CD8-positive, alpha-beta memory T cell (primary cell): ENCODE measurements at regions not wholly inside any gene's neighbourhood (a gene's known extent, or its start where the extent isn't known, plus 50 kb on each side); places are given as distances from the start of the nearest gene placed in this dataset.

Source experiments
- CTCF ChIA-PET: fragments of 350-600 bp; sonication (Branson Sonifier 250); formaldehyde crosslinking; loops from one replicate; lab custom pipeline; 2021; ENCODE audit warnings: antibody characterized with exemption; lab: Charles Lee
- POLR2A ChIA-PET: fragments of 350-600 bp; sonication (Branson Sonifier 250); formaldehyde crosslinking; loops from one replicate; lab custom pipeline; 2021; ENCODE audit warnings: antibody characterized with exemption; lab: Charles Lee
- DNase-seq, 5 donors: peaks; one replicate each; pipeline versions ENCODE4 v3.0.0 to v3.0.0-alpha.2; 2020 to 2022; ENCODE audit warnings: mixed read lengths in 1 of 5
- H3K27ac ChIP-seq: one replicate; pipeline ENCODE4 v1.7.0; 2013; ENCODE audit warnings: low read depth, mild to moderate bottlenecking, low read length, moderate library complexity
- H3K27me3 ChIP-seq: 2 replicates; pipeline ENCODE4 v1.7.0; 2013; ENCODE audit warnings: low read length, mild to moderate bottlenecking; ENCODE audit not compliant: insufficient read depth, poor library complexity, severe bottlenecking
- H3K36me3 ChIP-seq: 2 replicates; pipeline ENCODE4 v1.7.0; 2013; ENCODE audit warnings: mild to moderate bottlenecking, low read length, moderate library complexity; ENCODE audit not compliant: insufficient read depth
- H3K4me1 ChIP-seq: 2 replicates; pipeline ENCODE4 v1.7.0; 2013; ENCODE audit warnings: mild to moderate bottlenecking, low read length, moderate library complexity; ENCODE audit not compliant: insufficient read depth
- H3K4me3 ChIP-seq: 2 replicates; pipeline ENCODE4 v1.7.0; 2013; ENCODE audit warnings: mild to moderate bottlenecking, low read length
- H3K9me3 ChIP-seq: 2 replicates; pipeline ENCODE4 v1.7.0; 2013; ENCODE audit warnings: mild to moderate bottlenecking, low read length
- H3K27ac Mint-ChIP-seq, 8 donors: one replicate each; pipeline ENCODE4 v1.8.0; 2020 to 2021; ENCODE audit warnings: mixed read lengths in 8 of 8, mild to moderate bottlenecking in 6 of 8, inconsistent platforms in 3 of 8, moderate library complexity in 3 of 8
- H3K27me3 Mint-ChIP-seq, 2 donors: one replicate each; pipeline ENCODE4 v1.8.0; 2020 to 2021; ENCODE audit warnings: mixed read lengths in 2 of 2, mild to moderate bottlenecking in 1 of 2, moderate library complexity in 1 of 2
- H3K36me3 Mint-ChIP-seq, 3 donors: one replicate each; pipeline ENCODE4 v1.8.0; 2020 to 2021; ENCODE audit warnings: mixed read lengths in 3 of 3, inconsistent platforms in 1 of 3, mild to moderate bottlenecking in 1 of 3
- H3K4me1 Mint-ChIP-seq, 3 donors: one replicate each; pipeline ENCODE4 v1.8.0; 2020 to 2021; ENCODE audit warnings: mixed read lengths in 3 of 3, inconsistent platforms in 1 of 3, mild to moderate bottlenecking in 1 of 3
- H3K4me3 Mint-ChIP-seq, 7 donors: one replicate each; pipeline ENCODE4 v1.8.0; 2020 to 2021; ENCODE audit warnings: mixed read lengths in 7 of 7, mild to moderate bottlenecking in 6 of 7, moderate library complexity in 4 of 7, inconsistent platforms in 2 of 7
- H3K9me3 Mint-ChIP-seq, 5 donors: one replicate each; pipeline ENCODE4 v1.8.0; 2020 to 2022; ENCODE audit warnings: mixed read lengths in 5 of 5, mild to moderate bottlenecking in 3 of 5, moderate library complexity in 2 of 5, inconsistent platforms in 1 of 5

DNA sequence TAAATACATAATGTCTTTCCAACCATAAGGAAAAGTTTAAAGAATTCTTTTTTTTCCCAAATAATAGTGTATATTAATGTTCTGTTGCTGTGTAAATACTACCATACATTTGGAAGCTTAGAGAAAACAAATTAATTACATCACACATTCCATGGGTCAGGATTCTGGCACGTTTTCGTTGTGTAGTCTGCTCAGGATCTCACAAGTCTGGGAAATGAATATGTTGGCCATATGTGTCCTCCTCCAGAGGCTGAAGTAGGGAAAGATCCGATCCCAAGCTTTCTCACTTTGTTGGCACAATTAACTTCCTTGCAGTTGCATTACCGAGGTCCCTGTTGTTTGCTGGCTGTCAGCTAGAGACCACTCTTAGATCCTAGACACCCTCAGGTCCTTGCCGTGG is 83.9 kb downstream of the RPRM start:
- ChIA-PET CTCF (no interaction called here), POLR2A (no interaction called here)
- Mint-ChIP-seq H3K4me3 (no peak overlapping the region), H3K27ac (no peak overlapping the region), H3K9me3 (peaks cover 0 to 15% (median 9%) of the 10 kb centered on the region in 5 donors), H3K27me3 (no peaks in the 10 kb centered on the region), H3K36me3 (no peaks in the 10 kb centered on the region), H3K4me1 (no peaks in the 10 kb centered on the region)
- H3K9me3 ChIP-seq: no peaks in the 10 kb centered on the region
- H3K27ac ChIP-seq: no peak overlapping the region
- DNase-seq: no peak
- H3K4me1 ChIP-seq: no peaks in the 10 kb centered on the region
- no peaks in the 10 kb centered on the region for H3K36me3 ChIP-seq
- H3K27me3 ChIP-seq: no peaks in the 10 kb centered on the region
- H3K4me3 ChIP-seq: no peak overlapping the region

DNA sequence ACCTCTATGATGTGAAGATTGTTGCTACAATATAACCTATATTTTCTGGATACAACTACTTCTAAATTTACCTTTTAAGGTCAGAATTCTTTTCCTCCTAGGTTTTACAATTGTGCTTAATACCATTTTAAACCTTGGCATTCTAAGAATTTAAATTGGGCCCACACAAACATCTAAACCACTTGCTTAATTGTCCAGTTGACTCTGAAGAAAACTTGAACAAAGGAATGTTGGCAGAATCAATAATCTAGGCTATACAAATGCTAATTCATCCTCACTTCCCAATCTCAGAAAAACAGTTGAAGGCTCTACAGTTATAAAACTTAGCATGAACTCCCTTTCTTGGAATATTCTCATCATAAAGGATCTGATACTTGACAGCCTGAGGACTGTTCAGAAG is 84.3 kb downstream of the RPRM start:
- Histone ChIP-seq H3K9me3 (no peaks in the 10 kb centered on the region), H3K36me3 (no peaks in the 10 kb centered on the region), H3K27me3 (no peaks in the 10 kb centered on the region), H3K27ac (no peak overlapping the region), H3K4me3 (no peak overlapping the region), H3K4me1 (no peaks in the 10 kb centered on the region)
- no peak for DNase-seq
- no peaks in the 10 kb centered on the region for H3K36me3 Mint-ChIP-seq
- H3K27ac Mint-ChIP-seq: no peak overlapping the region
- H3K4me1 Mint-ChIP-seq: no peaks in the 10 kb centered on the region
- no peak overlapping the region for H3K4me3 Mint-ChIP-seq
- H3K9me3 Mint-ChIP-seq: peaks cover 0 to 16% (median 9%) of the 10 kb centered on the region in 5 donors
- ChIA-PET CTCF (no interaction called here), POLR2A (no interaction called here)
- no peaks in the 10 kb centered on the region for H3K27me3 Mint-ChIP-seq

- Mint-ChIP-seq H3K27me3 (peaks cover 0 to 1% of the 10 kb centered on the region in 2 donors), H3K36me3 (no peaks in the 10 kb centered on the region), H3K4me1 (no peaks in the 10 kb centered on the region), H3K4me3 (no peak overlapping the region), H3K9me3 (peaks cover 0 to 16% (median 7%) of the 10 kb centered on the region in 5 donors), H3K27ac (no peak overlapping the region)
- no peaks in the 10 kb centered on the region for H3K4me1 ChIP-seq
- no peaks in the 10 kb centered on the region for H3K36me3 ChIP-seq
- H3K4me3 ChIP-seq: no peak overlapping the region
- ChIA-PET CTCF (no interaction called here), POLR2A (no interaction called here)
- no peaks in the 10 kb centered on the region for H3K27me3 ChIP-seq
- no peak for DNase-seq
- H3K27ac ChIP-seq: no peak overlapping the region
- no peaks in the 10 kb centered on the region for H3K9me3 ChIP-seq
Measured at GRCh38 chr2:153393518-153393917, 85.0 kb downstream of the RPRM start.

DNA sequence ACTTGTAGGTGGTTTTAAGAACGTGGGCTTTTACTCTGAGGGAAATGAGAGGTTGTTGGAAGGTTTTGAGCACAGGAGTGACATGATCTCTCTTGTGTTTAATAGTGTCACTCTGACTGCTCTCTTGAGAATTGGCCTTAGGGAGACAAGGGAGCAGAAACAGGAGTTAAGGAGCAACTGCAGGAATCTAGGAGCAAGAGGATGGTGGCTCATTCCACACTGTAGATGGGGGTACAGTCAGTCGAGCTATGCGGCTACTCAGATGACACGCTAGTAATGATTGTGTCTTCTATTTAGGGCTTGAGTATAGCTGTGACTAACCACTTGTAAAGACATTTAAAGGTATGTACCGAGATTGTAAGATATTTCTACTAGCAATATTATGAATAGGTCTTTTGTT is 87.4 kb downstream of the RPRM start:
- ChIA-PET CTCF (no interaction called here), POLR2A (no interaction called here)
- no peaks in the 10 kb centered on the region for H3K4me1 ChIP-seq
- Mint-ChIP-seq H3K36me3 (no peaks in the 10 kb centered on the region), H3K4me1 (no peaks in the 10 kb centered on the region), H3K4me3 (no peak overlapping the region), H3K9me3 (peaks cover 0 to 11% (median 4%) of the 10 kb centered on the region in 5 donors), H3K27me3 (peaks cover 0 to 1% of the 10 kb centered on the region in 2 donors), H3K27ac (no peak overlapping the region)
- H3K27me3 ChIP-seq: no peaks in the 10 kb centered on the region
- H3K4me3 ChIP-seq: no peak overlapping the region
- DNase-seq: no peak
- H3K36me3 ChIP-seq: no peaks in the 10 kb centered on the region
- H3K27ac ChIP-seq: no peak overlapping the region
- H3K9me3 ChIP-seq: no peaks in the 10 kb centered on the region

DNA sequence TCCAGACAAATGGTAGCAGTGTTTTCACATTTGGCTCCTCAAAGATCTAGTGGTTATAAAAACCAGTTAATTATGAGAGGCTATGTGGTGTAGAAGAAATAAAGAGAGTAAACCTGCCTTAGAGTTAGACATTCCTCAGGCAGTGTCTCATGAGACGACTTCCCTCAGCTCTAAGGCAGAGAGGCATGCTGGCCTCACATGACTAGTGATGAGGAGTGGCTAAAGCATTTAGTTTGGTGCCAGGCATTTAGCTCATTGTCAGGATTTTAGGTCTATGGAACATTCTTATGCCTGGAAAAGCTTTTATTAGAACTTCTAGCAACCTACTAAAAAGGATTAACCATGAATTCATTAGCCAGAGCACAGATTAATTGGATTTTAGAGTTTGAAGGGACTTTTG is 90.3 kb downstream of the RPRM start:
- H3K27me3 Mint-ChIP-seq: peaks cover 1 to 3% of the 10 kb centered on the region in 2 donors
- Histone ChIP-seq H3K27ac (no peak overlapping the region), H3K9me3 (no peaks in the 10 kb centered on the region), H3K4me1 (no peaks in the 10 kb centered on the region), H3K27me3 (no peaks in the 10 kb centered on the region), H3K4me3 (no peak overlapping the region), H3K36me3 (no peaks in the 10 kb centered on the region)
- ChIA-PET POLR2A (no interaction called here), CTCF (no interaction called here)
- peaks cover 0 to 15% (median 5%) of the 10 kb centered on the region in 5 donors for H3K9me3 Mint-ChIP-seq
- H3K4me3 Mint-ChIP-seq: no peak overlapping the region
- H3K4me1 Mint-ChIP-seq: no peaks in the 10 kb centered on the region
- H3K36me3 Mint-ChIP-seq: no peaks in the 10 kb centered on the region
- no peak for DNase-seq
- no peak overlapping the region for H3K27ac Mint-ChIP-seq

- Mint-ChIP-seq H3K4me3 (no peak overlapping the region), H3K36me3 (no peaks in the 10 kb centered on the region)
Measured at GRCh38 chr2:153387203-153387602, 91.4 kb downstream of the RPRM start.

DNA sequence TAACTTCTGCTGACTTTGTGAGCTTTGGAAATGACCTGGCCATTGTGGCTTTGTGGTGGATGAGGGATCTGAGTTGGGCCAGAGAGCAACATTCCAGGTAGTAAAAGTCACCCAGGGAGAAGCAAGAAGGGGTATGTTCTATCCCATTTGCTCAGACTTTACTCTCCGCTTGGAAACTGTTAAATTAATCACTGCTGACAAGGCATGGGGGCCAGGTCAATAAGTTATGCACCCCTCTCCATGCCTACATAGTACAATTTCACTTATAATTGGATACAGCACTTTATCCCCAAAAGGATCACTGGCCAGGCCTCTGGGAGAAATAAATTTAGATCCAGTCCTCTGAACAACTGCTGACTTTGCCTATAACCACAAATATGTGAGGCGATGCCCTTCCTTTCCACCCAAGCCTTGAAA is 92.1 kb downstream of the RPRM start:
- Histone ChIP-seq H3K4me1 (no peaks in the 10 kb centered on the region), H3K27ac (no peak overlapping the region), H3K9me3 (peaks cover under 1% of the 10 kb centered on the region), H3K36me3 (no peaks in the 10 kb centered on the region), H3K27me3 (no peaks in the 10 kb centered on the region), H3K4me3 (no peak overlapping the region)
- Mint-ChIP-seq H3K27me3 (peaks cover 1 to 3% of the 10 kb centered on the region in 2 donors), H3K4me1 (no peaks in the 10 kb centered on the region), H3K4me3 (no peak overlapping the region), H3K36me3 (no peaks in the 10 kb centered on the region), H3K9me3 (peaks cover 2 to 11% (median 5%) of the 10 kb centered on the region in 5 donors), H3K27ac (no peak overlapping the region)
- no peak for DNase-seq
- CTCF ChIA-PET: no interaction called here
- POLR2A ChIA-PET: no interaction called here

More at GRCh38 chr2:153387203-153387602, 91.4 kb downstream of the RPRM start:
- Mint-ChIP-seq H3K27me3 (peaks cover 1 to 3% of the 10 kb centered on the region in 2 donors), H3K9me3 (peaks cover 2 to 11% (median 5%) of the 10 kb centered on the region in 5 donors), H3K4me1 (no peaks in the 10 kb centered on the region), H3K27ac (no peak overlapping the region)
- Histone ChIP-seq H3K4me1 (no peaks in the 10 kb centered on the region), H3K4me3 (no peak overlapping the region), H3K27ac (no peak overlapping the region), H3K27me3 (no peaks in the 10 kb centered on the region), H3K9me3 (no peaks in the 10 kb centered on the region), H3K36me3 (no peaks in the 10 kb centered on the region)
- ChIA-PET CTCF (no interaction called here), POLR2A (no interaction called here)
- DNase-seq: no peak

DNA sequence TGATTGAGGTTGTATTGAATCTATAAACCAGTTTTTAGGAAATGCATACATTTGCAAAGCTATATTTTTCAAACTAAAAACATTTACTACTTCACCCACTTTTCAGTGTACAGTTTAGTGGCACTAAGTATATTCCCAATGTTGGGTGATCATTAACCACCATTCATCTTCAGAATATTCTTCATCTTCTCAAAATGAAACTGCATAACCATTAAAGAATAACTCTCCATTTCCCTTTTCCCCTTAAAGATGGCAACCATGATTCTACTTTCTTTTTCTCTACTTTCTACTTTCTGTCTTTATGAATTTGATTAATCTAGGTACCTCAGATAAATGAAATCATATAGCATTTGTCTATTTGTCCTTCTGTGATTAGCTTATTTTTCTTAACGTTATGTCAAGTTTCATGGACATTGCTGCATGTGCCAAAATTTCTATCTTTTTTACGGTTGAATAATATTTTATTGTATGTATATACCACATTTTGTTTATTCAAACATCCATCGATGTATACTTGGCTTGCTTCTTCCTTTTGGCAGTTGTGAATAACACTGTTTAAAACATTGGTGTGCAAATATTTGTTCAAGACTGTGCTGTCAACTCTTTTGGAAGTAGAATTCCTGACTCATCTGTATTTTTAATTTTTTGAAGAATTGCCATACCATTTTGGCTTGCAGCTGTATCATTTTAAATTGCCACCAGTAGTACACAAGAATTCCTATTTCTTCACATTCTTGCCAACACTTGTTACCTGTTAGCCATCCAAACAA is 104.9 kb downstream of the RPRM start:
- Mint-ChIP-seq H3K36me3 (no peaks in the 10 kb centered on the region), H3K4me1 (no peaks in the 10 kb centered on the region), H3K4me3 (no peak overlapping the region), H3K27me3 (no peaks in the 10 kb centered on the region), H3K27ac (no peak overlapping the region), H3K9me3 (peaks cover 0 to 2% (median 0%) of the 10 kb centered on the region in 5 donors)
- no peaks in the 10 kb centered on the region for H3K4me1 ChIP-seq
- ChIA-PET CTCF (no interaction called here), POLR2A (no interaction called here)
- no peaks in the 10 kb centered on the region for H3K9me3 ChIP-seq
- H3K4me3 ChIP-seq: no peak overlapping the region
- H3K36me3 ChIP-seq: no peaks in the 10 kb centered on the region
- H3K27me3 ChIP-seq: no peaks in the 10 kb centered on the region
- DNase-seq: no peak
- no peak overlapping the region for H3K27ac ChIP-seq
